Astrocyte of the cerebellum (primary cell): ENCODE measurements at regions not wholly inside any gene's neighbourhood (a gene's known extent, or its start where the extent isn't known, plus 50 kb on each side); places are given as distances from the start of the nearest gene placed in this dataset.

Source experiments
- DNase-seq: peaks from one replicate; pipeline ENCODE4 v3.0.0-alpha.2; 2011; ENCODE audit warnings: low read depth
- H3K4me3 ChIP-seq: 2 replicates; pipeline ENCODE4 v1.5.1; 2011; ENCODE audit warnings: mild to moderate bottlenecking, low read depth, low read length, moderate library complexity
- in situ Hi-C: cut with HindIII; loops from 2 replicates; pipeline ENCODE4 v1.10.0; 2017; ENCODE audit warnings: low sequenced_read_pairs
- TF ChIP-seq, protein P1 (sequence below): IDR thresholded peaks from 2 replicates; pipeline ENCODE4 v1.5.1; 2012; ENCODE audit warnings: low read length, low read depth, moderate library complexity, mild to moderate bottlenecking; ENCODE audit errors: missing control alignments

DNA sequence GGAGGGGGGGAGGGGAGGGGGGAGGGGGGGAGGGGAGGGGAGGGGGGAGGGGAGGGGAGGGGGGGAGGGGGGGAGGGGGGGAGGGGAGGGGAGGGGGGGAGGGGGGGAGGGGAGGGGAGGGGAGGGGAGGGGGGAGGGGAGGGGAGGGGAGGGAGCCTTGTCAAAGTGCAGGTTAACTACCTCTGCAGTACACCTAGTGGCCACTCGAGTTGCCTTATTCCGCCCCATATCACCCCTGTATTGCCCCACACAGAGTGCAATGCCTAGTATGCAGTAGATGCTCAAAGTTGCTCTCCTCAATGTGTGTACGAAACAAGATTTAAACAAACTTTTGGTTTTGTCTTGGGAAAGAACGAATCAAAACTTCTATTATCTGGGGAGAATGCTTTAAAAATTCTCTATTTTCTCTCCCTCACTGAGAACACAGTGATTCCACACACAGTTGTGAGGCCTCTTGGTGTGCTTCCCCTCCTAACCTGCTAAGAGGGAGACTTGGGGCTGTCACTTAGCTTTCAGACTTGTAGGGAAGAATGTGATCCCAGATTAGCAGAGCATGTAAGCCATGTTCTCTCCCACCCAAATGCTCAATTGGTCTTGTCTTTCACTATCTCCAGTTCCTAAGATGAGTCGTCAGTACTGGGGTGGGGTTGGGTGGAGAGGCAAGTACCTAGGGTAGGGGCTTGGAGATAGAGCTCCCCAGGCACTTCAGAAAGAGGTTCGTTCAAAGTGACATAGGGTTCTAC, 79.7 kb upstream of the MAP10 start:
- no peak for DNase-seq
- TF ChIP-seq, protein P1, sequence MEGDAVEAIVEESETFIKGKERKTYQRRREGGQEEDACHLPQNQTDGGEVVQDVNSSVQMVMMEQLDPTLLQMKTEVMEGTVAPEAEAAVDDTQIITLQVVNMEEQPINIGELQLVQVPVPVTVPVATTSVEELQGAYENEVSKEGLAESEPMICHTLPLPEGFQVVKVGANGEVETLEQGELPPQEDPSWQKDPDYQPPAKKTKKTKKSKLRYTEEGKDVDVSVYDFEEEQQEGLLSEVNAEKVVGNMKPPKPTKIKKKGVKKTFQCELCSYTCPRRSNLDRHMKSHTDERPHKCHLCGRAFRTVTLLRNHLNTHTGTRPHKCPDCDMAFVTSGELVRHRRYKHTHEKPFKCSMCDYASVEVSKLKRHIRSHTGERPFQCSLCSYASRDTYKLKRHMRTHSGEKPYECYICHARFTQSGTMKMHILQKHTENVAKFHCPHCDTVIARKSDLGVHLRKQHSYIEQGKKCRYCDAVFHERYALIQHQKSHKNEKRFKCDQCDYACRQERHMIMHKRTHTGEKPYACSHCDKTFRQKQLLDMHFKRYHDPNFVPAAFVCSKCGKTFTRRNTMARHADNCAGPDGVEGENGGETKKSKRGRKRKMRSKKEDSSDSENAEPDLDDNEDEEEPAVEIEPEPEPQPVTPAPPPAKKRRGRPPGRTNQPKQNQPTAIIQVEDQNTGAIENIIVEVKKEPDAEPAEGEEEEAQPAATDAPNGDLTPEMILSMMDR: no peak
- H3K4me3 ChIP-seq: no peak overlapping the region
- in situ Hi-C loops: no loop called here

DNA sequence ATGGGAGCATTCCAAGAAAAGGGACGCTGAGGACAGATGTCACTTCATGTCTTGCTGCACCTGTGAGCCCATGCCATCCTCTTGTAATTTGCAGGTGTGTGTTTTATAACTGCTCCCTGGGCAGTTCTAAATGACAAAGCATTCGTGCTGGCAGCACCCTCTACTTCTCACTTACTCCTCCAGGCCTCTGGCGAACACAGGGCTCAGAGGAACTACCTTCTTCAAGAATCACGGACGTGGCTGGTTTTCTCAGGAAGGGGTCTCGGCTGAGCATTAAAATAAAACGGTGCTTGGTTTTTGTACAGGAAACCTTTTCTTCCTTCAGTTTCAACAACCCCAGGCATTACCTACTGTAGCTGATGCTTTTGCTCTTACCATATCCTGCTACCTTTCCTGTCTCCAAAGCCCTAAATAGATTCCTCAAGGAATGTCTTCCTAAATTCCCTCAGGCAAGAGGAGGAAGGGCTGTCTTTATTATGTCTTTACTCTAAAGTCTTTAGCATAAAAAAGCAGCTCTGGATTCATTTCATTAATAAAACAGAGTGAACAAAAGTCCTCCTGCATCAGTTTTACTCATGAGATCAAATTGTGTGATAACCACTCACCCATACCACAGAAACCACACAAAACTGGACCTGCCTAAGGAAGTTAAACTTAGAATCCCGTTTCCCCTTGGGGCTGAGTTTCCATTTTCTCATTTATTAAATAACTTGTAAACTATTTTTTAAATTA, 79.0 kb upstream of the MAP10 start:
- TF ChIP-seq, protein P1: no peak
- no peak overlapping the region for H3K4me3 ChIP-seq
- in situ Hi-C loops: no loop called here
- peak; percentile 59 for DNase-seq

DNA sequence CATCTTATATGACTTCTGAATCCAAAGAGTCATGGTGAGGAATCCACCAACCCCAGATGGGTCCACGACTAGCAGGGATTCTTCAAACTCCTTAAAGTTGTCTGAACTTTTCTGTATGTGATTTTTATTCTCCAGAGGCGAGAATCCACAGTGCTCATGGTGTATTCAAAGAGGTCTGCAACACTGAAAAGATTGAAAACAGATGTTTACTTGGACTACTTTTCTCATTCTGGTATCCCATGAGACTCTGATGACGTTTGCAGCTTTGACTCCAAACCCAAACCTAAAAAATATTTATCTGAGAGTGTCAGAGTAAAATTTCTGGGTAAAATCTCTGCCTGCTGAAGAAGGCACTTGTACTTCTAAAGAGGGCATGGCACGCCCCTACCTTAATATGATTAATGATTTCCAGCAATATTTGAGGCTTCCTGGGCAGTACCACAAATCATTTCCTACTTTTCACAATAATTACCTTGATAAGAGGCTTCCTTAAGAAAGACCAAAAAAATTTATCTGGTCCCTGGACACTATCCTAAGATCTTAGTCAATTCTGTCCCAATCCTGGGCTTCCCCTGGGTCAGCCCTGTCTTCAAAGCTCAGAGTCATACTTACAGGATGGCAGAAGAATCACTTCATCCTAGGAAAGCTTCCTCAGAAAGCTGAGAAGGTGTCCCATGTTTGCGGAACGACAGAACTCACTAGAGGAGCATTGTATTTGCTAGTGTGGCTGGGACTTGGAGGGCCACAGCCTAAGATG, 76.5 kb upstream of the MAP10 start:
- no peak for DNase-seq
- in situ Hi-C loops: no loop called here
- H3K4me3 ChIP-seq: no peak overlapping the region
- TF ChIP-seq, protein P1: no peak

DNA sequence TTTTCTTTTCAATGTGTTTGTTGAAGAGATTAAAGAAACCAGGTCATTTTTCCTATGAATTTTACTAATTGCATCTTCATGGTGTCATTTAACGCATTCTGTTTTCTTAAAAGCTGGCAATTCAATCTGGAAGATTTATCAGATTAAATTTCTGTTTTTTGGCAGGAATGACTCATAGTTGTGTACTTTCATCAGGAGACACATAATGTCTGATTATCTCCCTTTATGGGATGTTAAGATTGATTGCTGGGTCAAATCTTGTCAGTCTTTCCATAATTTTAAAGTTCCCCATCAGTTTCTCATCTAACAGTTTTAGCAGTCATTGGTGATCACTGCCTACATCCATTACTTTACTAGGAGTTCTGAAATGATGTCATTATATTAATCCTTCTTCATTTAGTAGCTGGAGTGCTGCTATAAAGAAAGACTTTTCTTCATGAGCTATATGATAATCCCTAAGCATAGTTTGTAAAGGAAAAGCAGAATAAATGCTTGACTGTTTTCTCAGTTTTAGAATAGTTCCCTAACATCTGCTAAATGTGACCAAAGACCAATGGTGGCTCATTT, 72.8 kb upstream of the MAP10 start:
- TF ChIP-seq, protein P1: no peak
- no peak for DNase-seq
- in situ Hi-C loops: no loop called here
- no peak overlapping the region for H3K4me3 ChIP-seq

DNA sequence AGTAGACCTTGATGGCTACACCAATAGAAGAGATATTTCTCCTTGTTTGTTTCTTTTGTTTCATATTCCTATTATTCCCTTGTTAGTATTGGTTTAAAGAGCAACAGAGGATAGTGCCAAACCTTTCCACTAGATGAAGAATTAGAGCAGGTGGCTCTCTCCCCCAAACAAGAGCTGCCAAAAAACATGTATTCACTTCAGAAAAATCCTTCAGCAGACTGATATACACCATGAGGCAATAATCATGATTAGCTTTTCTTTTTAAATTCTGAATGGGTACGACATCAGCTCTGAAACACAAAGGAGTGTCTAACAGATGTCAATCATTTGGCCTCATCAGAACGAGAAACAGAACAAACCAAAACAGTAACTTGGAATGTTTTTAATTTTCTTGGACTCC, 67.3 kb upstream of the MAP10 start:
- TF ChIP-seq, protein P1: no peak
- H3K4me3 ChIP-seq: no peak overlapping the region
- in situ Hi-C loops: no loop called here
- DNase-seq: no peak

DNA sequence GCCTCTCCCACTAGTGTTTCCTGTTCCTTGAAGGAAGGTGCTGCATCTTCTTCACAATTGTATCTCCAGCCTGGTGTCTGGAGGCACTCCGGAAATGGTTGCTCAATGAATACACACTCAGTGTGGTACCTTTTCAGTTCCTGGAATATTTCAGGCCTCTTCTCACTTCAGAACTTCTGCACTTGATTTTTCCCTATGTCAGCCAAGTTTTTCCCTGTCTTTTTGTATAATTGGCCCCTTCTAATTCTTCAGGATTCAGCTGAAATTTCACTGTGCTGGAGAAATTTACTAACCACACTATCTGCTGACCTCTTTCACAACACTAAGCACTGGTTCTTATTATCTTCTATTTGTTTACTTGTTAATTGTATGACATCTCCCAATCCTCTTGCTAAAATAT, 61.2 kb upstream of the MAP10 start:
- in situ Hi-C loops: no loop called here
- DNase-seq: no peak
- H3K4me3 ChIP-seq: no peak overlapping the region
- TF ChIP-seq, protein P1: no peak
